NT2/D1 (cell line): ENCODE measurements at regions not wholly inside any gene's neighbourhood (a gene's known extent, or its start where the extent isn't known, plus 50 kb on each side); places are given as distances from the start of the nearest gene placed in this dataset.

Experiments
- SUZ12 ChIP-seq: IDR thresholded peaks from 2 replicates; pipeline ENCODE4 v1.6.1; 2011; ENCODE audit not compliant: insufficient read length, insufficient read depth; ENCODE audit errors: extremely low read depth
- YY1 ChIP-seq: IDR thresholded peaks from 2 replicates; pipeline ENCODE4 v1.6.1; 2011; ENCODE audit not compliant: insufficient read length, insufficient read depth
- ZNF274 ChIP-seq: IDR thresholded peaks from 2 replicates; pipeline ENCODE4 v1.6.1; 2011; ENCODE audit warnings: mild to moderate bottlenecking, low read depth, low read length

DNA sequence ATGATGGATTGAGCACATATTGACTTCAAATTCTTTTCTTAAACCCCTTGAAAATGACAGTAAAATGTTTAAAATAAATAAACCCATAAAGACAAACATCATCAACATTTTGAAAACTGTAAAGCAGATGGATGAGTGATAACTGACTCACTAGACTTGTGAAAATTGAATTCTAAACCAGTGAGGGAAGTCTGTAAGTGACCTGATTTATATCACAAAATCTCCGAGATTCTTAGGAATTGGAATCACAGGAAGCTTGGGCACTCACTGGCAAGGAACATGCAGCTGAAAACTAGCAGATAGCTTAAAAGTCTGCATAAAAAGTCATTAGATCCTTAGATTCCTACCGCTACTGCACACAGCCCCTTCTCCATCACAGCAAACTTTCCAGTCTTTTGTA is 51.3 kb upstream of the TSC22D1 start:
- TF ChIP-seq ZNF274 (no peak), SUZ12 (no peak), YY1 (no peak)
